ENCODE measurements at regions not wholly inside any gene's neighbourhood (a gene's known extent, or its start where the extent isn't known, plus 50 kb on each side); places are given as distances from the start of the nearest gene placed in this dataset.

DNA sequence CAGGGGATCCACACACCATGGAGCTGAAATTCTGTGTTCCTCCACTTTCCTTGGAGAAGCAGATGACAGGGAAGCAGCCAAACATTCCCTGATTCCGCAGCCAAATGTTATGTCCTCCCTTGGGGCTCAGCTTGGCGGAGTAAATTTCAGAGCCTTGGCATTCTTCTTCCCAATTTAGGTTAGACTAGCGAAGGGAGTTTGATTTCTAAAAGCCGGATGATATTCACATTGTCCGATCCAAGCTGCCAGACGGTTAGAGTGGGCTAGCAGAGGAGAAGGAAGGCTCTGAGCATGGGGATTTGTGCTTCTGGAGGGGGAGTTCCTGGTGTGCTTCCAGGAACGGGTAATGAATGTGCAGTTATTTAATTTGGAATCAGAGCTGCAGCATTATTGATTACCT, 380.4 kb upstream of the EEF2KMT start:
- no peak for DNase-seq (ENCODE audit: low read depth, low spot score)
- H3K4me1 ChIP-seq (ENCODE audit: control insufficient read depth, extremely low read depth, insufficient read depth, low read length): no peaks in the 10 kb centered on the region
- H3K4me2 ChIP-seq (ENCODE audit: control insufficient read depth, extremely low read depth, insufficient read depth, low read depth, low read length): no peak overlapping the region
- H3K9me1 ChIP-seq (ENCODE audit: control insufficient read depth, extremely low read depth, insufficient read depth, low read length): no peaks in the 10 kb centered on the region
- no peaks in the 10 kb centered on the region for H3K27me3 ChIP-seq (ENCODE audit: control insufficient read depth, extremely low read depth, insufficient read depth, low read length)
- H2AFZ ChIP-seq (ENCODE audit: control insufficient read depth, low read length): no peak overlapping the region
- FAIRE-seq: no peak
- H3K79me2 ChIP-seq (ENCODE audit: control insufficient read depth, insufficient read depth, low read length): no peaks in the 10 kb centered on the region
- no peak overlapping the region for H3K9ac ChIP-seq (ENCODE audit: control insufficient read depth, extremely low read depth, insufficient read depth, low read length)
- dilution Hi-C loops (cut with MboI; ENCODE audit: extremely low pct_ligation_motif_present, low sequenced_read_pairs): no loop called here
- no peaks in the 10 kb centered on the region for H4K20me1 ChIP-seq (ENCODE audit: control insufficient read depth, extremely low read depth, insufficient read depth, low read length)
- no peak overlapping the region for H3K27ac ChIP-seq (ENCODE audit: control insufficient read depth, insufficient read depth, low read length)
- no peaks in the 10 kb centered on the region for H3K9me3 ChIP-seq (ENCODE audit: control insufficient read depth, low read depth, low read length)
- TF ChIP-seq EZH2 (IDR thresholded peaks at IDR 0.05; ENCODE audit: low read length): no peak
- TF ChIP-seq, protein P1, sequence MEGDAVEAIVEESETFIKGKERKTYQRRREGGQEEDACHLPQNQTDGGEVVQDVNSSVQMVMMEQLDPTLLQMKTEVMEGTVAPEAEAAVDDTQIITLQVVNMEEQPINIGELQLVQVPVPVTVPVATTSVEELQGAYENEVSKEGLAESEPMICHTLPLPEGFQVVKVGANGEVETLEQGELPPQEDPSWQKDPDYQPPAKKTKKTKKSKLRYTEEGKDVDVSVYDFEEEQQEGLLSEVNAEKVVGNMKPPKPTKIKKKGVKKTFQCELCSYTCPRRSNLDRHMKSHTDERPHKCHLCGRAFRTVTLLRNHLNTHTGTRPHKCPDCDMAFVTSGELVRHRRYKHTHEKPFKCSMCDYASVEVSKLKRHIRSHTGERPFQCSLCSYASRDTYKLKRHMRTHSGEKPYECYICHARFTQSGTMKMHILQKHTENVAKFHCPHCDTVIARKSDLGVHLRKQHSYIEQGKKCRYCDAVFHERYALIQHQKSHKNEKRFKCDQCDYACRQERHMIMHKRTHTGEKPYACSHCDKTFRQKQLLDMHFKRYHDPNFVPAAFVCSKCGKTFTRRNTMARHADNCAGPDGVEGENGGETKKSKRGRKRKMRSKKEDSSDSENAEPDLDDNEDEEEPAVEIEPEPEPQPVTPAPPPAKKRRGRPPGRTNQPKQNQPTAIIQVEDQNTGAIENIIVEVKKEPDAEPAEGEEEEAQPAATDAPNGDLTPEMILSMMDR (optimal IDR thresholded peaks at IDR 0.05 in 1 of 3, IDR thresholded peaks at IDR 0.05 in 1 of 3, conservative IDR thresholded peaks at IDR 0.05 in 1 of 3; ENCODE audit: extremely low read depth in 1 of 3, insufficient read depth in 2 of 3, low read length in 3 of 3): no peak
- no peaks in the 10 kb centered on the region for H3K36me3 ChIP-seq (ENCODE audit: control insufficient read depth in 2 of 2, extremely low read depth in 1 of 2, insufficient read depth in 2 of 2, low read length in 2 of 2)
- H3K4me3 ChIP-seq (ENCODE audit: control insufficient read depth in 2 of 3, extremely low read depth in 1 of 3, insufficient read depth in 2 of 3, low read depth in 1 of 3, low read length in 3 of 3): no peak overlapping the region

DNA sequence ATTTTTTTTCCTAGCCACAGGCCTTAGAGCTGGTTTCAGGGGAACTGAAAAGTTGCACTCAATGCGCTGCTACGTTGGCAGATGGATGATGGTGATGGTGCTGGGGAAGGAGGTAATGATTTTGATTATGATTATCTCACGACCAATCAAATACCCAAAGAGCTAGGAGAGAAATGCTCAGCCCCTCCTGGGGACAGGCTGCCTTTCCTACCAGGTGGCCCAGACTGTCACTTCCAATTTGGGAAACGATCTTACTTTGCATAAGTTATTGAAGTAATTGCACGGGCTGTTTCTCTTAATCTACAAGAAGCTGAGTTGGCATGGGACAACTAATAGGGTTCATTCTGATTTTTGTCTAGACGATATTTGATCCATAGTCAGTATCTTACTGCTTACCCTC, 379.7 kb upstream of the EEF2KMT start:
- H3K4me2 ChIP-seq (ENCODE audit: control insufficient read depth, extremely low read depth, insufficient read depth, low read depth, low read length): no peak overlapping the region
- dilution Hi-C loops (cut with MboI; ENCODE audit: extremely low pct_ligation_motif_present, low sequenced_read_pairs): no loop called here
- no peaks in the 10 kb centered on the region for H3K27me3 ChIP-seq (ENCODE audit: control insufficient read depth, extremely low read depth, insufficient read depth, low read length)
- TF ChIP-seq, protein P1 (optimal IDR thresholded peaks at IDR 0.05 in 1 of 3, IDR thresholded peaks at IDR 0.05 in 1 of 3, conservative IDR thresholded peaks at IDR 0.05 in 1 of 3; ENCODE audit: extremely low read depth in 1 of 3, insufficient read depth in 2 of 3, low read length in 3 of 3): no peak
- no peak for TF ChIP-seq EZH2 (IDR thresholded peaks at IDR 0.05; ENCODE audit: low read length)
- H3K4me3 ChIP-seq (ENCODE audit: control insufficient read depth in 2 of 3, extremely low read depth in 1 of 3, insufficient read depth in 2 of 3, low read depth in 1 of 3, low read length in 3 of 3): no peak overlapping the region
- no peak overlapping the region for H3K27ac ChIP-seq (ENCODE audit: control insufficient read depth, insufficient read depth, low read length)
- H2AFZ ChIP-seq (ENCODE audit: control insufficient read depth, low read length): no peak overlapping the region
- DNase-seq (ENCODE audit: low read depth, low spot score) (no peak), FAIRE-seq (no peak)
- no peak overlapping the region for H3K9ac ChIP-seq (ENCODE audit: control insufficient read depth, extremely low read depth, insufficient read depth, low read length)
- no peaks in the 10 kb centered on the region for H4K20me1 ChIP-seq (ENCODE audit: control insufficient read depth, extremely low read depth, insufficient read depth, low read length)
- H3K36me3 ChIP-seq (ENCODE audit: control insufficient read depth in 2 of 2, extremely low read depth in 1 of 2, insufficient read depth in 2 of 2, low read length in 2 of 2): no peaks in the 10 kb centered on the region
- H3K9me1 ChIP-seq (ENCODE audit: control insufficient read depth, extremely low read depth, insufficient read depth, low read length): no peaks in the 10 kb centered on the region
- H3K9me3 ChIP-seq (ENCODE audit: control insufficient read depth, low read depth, low read length): no peaks in the 10 kb centered on the region
- H3K4me1 ChIP-seq (ENCODE audit: control insufficient read depth, extremely low read depth, insufficient read depth, low read length): no peaks in the 10 kb centered on the region
- H3K79me2 ChIP-seq (ENCODE audit: control insufficient read depth, insufficient read depth, low read length): no peaks in the 10 kb centered on the region

Measured in keratinocyte (primary cell).